Natural killer cell (primary cell): ENCODE measurements at regions not wholly inside any gene's neighbourhood (a gene's known extent, or its start where the extent isn't known, plus 50 kb on each side); places are given as distances from the start of the nearest gene placed in this dataset.

ENCODE experiments used
- ATAC-seq, 3 donors: fragments of 150-1000 bp in 2 of 3; fragments of 200-7000 bp in 1 of 3; cut with Tn5 transposase; 1 replicate in 1 of 3; 2 replicates in 2 of 3; pipeline ENCODE4 v1.10.0; 2021; ENCODE audit warnings: mild to moderate bottlenecking in 2 of 3, moderate library complexity in 2 of 3
- DNase-seq, 2 donors: peaks; one replicate each; pipeline versions ENCODE4 v3.0.0 to v3.0.0-alpha.2; 2013 to 2021; ENCODE audit warnings: mixed read lengths in 1 of 2
- H3K27ac ChIP-seq: one replicate; pipeline ENCODE4 v1.5.1; 2013; ENCODE audit warnings: mild to moderate bottlenecking, low read length
- H3K27me3 ChIP-seq: one replicate; pipeline ENCODE4 v1.6.1; 2013; ENCODE audit warnings: low read length; ENCODE audit not compliant: control insufficient read depth, insufficient read depth
- H3K36me3 ChIP-seq: one replicate; pipeline ENCODE4 v1.6.1; 2013; ENCODE audit warnings: low read length; ENCODE audit not compliant: control insufficient read depth, insufficient read depth
- H3K4me1 ChIP-seq: one replicate; pipeline ENCODE4 v1.6.1; 2013; ENCODE audit warnings: low read length; ENCODE audit not compliant: control insufficient read depth, insufficient read depth
- H3K4me3 ChIP-seq: one replicate; pipeline ENCODE4 v1.5.1; 2013; ENCODE audit warnings: low read length
- H3K9me3 ChIP-seq: one replicate; pipeline ENCODE4 v1.6.1; 2013; ENCODE audit warnings: low read length; ENCODE audit not compliant: control insufficient read depth, insufficient read depth
- H3K27ac Mint-ChIP-seq, 2 donors: one replicate each; pipeline ENCODE4 v1.8.0; 2022; ENCODE audit warnings: mild to moderate bottlenecking in 2 of 2, mixed read lengths in 2 of 2, moderate library complexity in 1 of 2
- H3K27me3 Mint-ChIP-seq, 2 donors: one replicate each; pipeline ENCODE4 v1.8.0; 2022; ENCODE audit warnings: low read depth in 2 of 2, mixed read lengths in 2 of 2
- H3K36me3 Mint-ChIP-seq: one replicate; pipeline ENCODE4 v1.8.0; 2022; ENCODE audit warnings: mixed read lengths
- H3K4me1 Mint-ChIP-seq, 2 donors: one replicate each; pipeline ENCODE4 v1.8.0; 2022; ENCODE audit warnings: mixed read lengths in 2 of 2
- H3K4me3 Mint-ChIP-seq: one replicate; pipeline ENCODE4 v1.8.0; 2022; ENCODE audit warnings: mild to moderate bottlenecking, moderate library complexity, mixed read lengths
- H3K9me3 Mint-ChIP-seq, 2 donors: one replicate each; pipeline ENCODE4 v1.8.0; 2022; ENCODE audit warnings: mixed read lengths in 2 of 2
- CTCF ChIP-seq: fragments of 200-600 bp; IDR thresholded peaks from one replicate; pipeline ENCODE4 v1.8.0; 2022; ENCODE audit warnings: antibody characterized with exemption
- WGBS: methylation state at CpG from one replicate; pipeline ENCODE4 v1.1.7; 2013; ENCODE audit warnings: missing lambda C conversion rate; ENCODE audit not compliant: insufficient coverage; 5-methylcytosine and 5-hydroxymethylcytosine counted together
- intact Hi-C: fragments of 100-400 bp; cut with micrococcal nuclease; formaldehyde crosslinking; loops from one replicate; pipeline ENCODE4 v1.14.2; 2022

GRCh38 chr11:100472727-100473389 lies 214.2 kb upstream of the ARHGAP42 start:
- no peaks in the 10 kb centered on the region for H3K4me1 Mint-ChIP-seq
- Histone ChIP-seq H3K36me3 (no peaks in the 10 kb centered on the region), H3K9me3 (no peaks in the 10 kb centered on the region), H3K27ac (no peak overlapping the region), H3K27me3 (no peaks in the 10 kb centered on the region), H3K4me3 (no peak overlapping the region), H3K4me1 (no peaks in the 10 kb centered on the region)
- no peaks in the 10 kb centered on the region for H3K27me3 Mint-ChIP-seq
- DNase-seq (no peak), ATAC-seq (no peak)
- no CpG with 5 or more reads among the region's 2 CpGs for WGBS
- H3K36me3 Mint-ChIP-seq, result no peaks in the 10 kb centered on the region
- no peak overlapping the region for H3K4me3 Mint-ChIP-seq
- intact Hi-C loops, result no loop called here
- no peak overlapping the region for H3K27ac Mint-ChIP-seq
- peaks cover 13% of the 10 kb centered on the region in 2 donors for H3K9me3 Mint-ChIP-seq
- no peak for TF ChIP-seq CTCF

- no peak for ATAC-seq
- WGBS, result 94% methylated on average over 1 of the region's 1 CpG
- Mint-ChIP-seq H3K27ac (no peak overlapping the region), H3K4me1 (no peaks in the 10 kb centered on the region), H3K36me3 (no peaks in the 10 kb centered on the region), H3K4me3 (no peak overlapping the region), H3K27me3 (no peaks in the 10 kb centered on the region), H3K9me3 (peaks cover 10 to 11% of the 10 kb centered on the region in 2 donors)
- TF ChIP-seq CTCF, result no peak
- Histone ChIP-seq H3K27me3 (no peaks in the 10 kb centered on the region), H3K36me3 (no peaks in the 10 kb centered on the region), H3K4me1 (no peaks in the 10 kb centered on the region), H3K27ac (no peak overlapping the region), H3K9me3 (no peaks in the 10 kb centered on the region), H3K4me3 (no peak overlapping the region)
- DNase-seq, result no peak
- intact Hi-C loops, result no loop called here
Measured at GRCh38 chr11:100473390-100473740, 213.7 kb upstream of the ARHGAP42 start.

GRCh38 chr11:100484948-100485347 lies 202.1 kb upstream of the ARHGAP42 start:
- intact Hi-C loops, result no loop called here
- Mint-ChIP-seq H3K9me3 (peaks cover 13 to 23% of the 10 kb centered on the region in 2 donors), H3K27me3 (no peaks in the 10 kb centered on the region), H3K27ac (no peak overlapping the region), H3K36me3 (peaks cover 6% of the 10 kb centered on the region), H3K4me1 (no peaks in the 10 kb centered on the region), H3K4me3 (no peak overlapping the region)
- no peak for ATAC-seq
- Histone ChIP-seq H3K4me3 (no peak overlapping the region), H3K27me3 (no peaks in the 10 kb centered on the region), H3K27ac (no peak overlapping the region), H3K9me3 (peaks cover 9% of the 10 kb centered on the region), H3K36me3 (no peaks in the 10 kb centered on the region), H3K4me1 (no peaks in the 10 kb centered on the region)
- TF ChIP-seq CTCF, result no peak
- DNase-seq, result no peak
- WGBS, result 80% methylated on average over 1 of the region's 2 CpGs

GRCh38 chr11:100498780-100499179 lies 188.3 kb upstream of the ARHGAP42 start:
- no peaks in the 10 kb centered on the region for H3K27me3 ChIP-seq
- H3K4me3 ChIP-seq, result no peak overlapping the region
- Mint-ChIP-seq H3K27me3 (no peaks in the 10 kb centered on the region), H3K36me3 (peaks cover 8% of the 10 kb centered on the region), H3K9me3 (peaks cover 12 to 18% of the 10 kb centered on the region in 2 donors), H3K4me1 (no peaks in the 10 kb centered on the region), H3K4me3 (no peak overlapping the region), H3K27ac (no peak overlapping the region)
- H3K4me1 ChIP-seq, result no peaks in the 10 kb centered on the region
- H3K27ac ChIP-seq, result no peak overlapping the region
- no peak for TF ChIP-seq CTCF
- WGBS, result no CpG with 5 or more reads among the region's 3 CpGs
- no peaks in the 10 kb centered on the region for H3K9me3 ChIP-seq
- ATAC-seq (no peak), DNase-seq (no peak)
- H3K36me3 ChIP-seq, result no peaks in the 10 kb centered on the region
- intact Hi-C loops, result no loop called here
